Astrocyte of the spinal cord (primary cell): ENCODE measurements at regions not wholly inside any gene's neighbourhood (a gene's known extent, or its start where the extent isn't known, plus 50 kb on each side); places are given as distances from the start of the nearest gene placed in this dataset.

Experiments used
- DNase-seq: peaks from one replicate; pipeline ENCODE4 v3.0.0; 2011; ENCODE audit warnings: low read depth, low spot score
- H3K4me3 ChIP-seq: 2 replicates; pipeline ENCODE4 v1.5.1; 2011; ENCODE audit warnings: low read depth, mild to moderate bottlenecking, low read length, moderate library complexity
- CTCF ChIP-seq: IDR thresholded peaks from 2 replicates; pipeline ENCODE4 v1.5.1; 2012; ENCODE audit warnings: low read depth, mild to moderate bottlenecking, low read length, inconsistent platforms
- in situ Hi-C: cut with HindIII; loops from 2 replicates; pipeline ENCODE4 v1.10.0; 2017; ENCODE audit warnings: low sequenced_read_pairs

GRCh38 chr14:36227344-36227743 is 50.8 kb upstream of the PTCSC3 start:
- no peak for DNase-seq
- no peak for TF ChIP-seq CTCF
- H3K4me3 ChIP-seq, result no peak overlapping the region
- in situ Hi-C loops, result no loop called here
